NK-92 (cell line): ENCODE measurements at regions not wholly inside any gene's neighbourhood (a gene's known extent, or its start where the extent isn't known, plus 50 kb on each side); places are given as distances from the start of the nearest gene placed in this dataset.
"Not testable (repeated sequence)": the region's sequence is repeated elsewhere in the genome, so short reads cannot be mapped to it uniquely, and the experiment has no call there.

Experiments
- DNase-seq: peaks from one replicate; lab custom pipeline; 2025; ENCODE audit not compliant: unreplicated experiment; lab: John Stamatoyannopoulos, UW

DNA sequence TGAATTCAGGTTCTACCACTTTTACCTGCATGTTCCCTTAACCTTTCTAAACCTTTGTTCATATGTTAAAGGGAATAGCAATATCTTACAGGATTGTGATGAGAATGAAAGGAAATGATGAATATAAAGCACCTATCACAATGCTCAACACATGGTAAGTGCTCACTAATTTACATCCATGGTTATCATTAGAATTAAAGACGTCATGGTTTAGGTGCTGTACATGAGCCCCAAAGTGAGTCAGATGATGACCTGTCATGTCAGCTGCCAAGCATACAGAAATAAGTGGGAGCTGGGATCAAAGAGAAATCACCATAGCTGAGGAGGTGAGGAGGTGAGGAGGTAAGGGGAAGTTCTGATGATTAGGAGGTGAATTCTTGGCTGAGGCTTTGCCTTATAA lies 135.9 kb upstream of the ATP2B1 start:
- DNase-seq = no peak

DNA sequence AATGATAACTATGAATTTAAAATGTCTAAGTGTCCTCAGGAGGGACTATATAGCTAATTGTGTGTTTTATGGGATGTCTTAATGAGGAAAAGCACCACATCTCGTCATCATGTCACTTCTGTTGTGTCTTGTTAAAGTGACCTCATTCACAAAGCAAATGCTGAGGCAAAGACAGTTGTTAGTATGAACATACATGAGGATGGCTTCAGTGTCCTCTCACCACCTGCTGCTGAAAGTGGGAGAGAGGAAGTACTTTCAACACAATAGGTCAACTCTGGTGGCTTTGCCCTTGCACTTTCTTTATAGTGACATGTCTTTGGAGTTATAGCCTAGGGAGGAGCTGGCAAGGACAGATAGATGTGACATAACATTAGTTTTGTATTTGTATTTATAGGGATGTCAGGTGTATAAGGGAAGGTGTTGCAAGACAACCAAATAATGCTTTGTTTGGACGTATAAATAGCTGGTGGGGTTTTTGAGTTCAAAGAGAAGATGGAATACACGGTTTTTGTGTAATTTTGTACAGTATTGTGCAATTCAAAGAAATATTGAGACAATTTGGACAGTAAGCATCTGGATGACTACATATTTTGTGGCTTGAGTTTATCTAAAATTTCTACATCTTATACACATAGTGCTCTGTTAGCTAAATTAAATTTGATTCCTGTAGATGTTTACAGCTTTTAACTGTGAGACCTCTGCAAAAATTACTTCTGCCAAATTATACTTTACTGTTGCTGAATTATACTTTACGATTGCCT lies 131.7 kb upstream of the ATP2B1 start:
- no peak for DNase-seq

DNA sequence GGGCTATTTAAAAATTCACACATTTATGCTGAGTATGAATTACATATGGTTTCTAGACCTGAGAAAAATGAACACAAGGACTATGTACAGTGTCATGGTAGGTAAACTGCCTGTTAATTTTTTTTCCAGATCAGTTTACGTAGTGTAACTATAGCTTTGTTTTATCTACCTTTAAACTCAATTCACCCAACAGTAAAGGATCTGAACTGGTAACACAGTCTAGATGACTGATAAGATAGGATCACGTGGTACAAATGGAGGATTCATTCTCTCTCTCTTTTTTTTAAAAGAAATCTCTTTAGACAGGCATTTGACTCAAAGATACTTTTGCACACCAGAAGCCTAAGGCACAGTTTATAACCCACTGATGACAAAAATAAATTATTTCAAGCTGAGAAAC lies 130.8 kb upstream of the ATP2B1 start:
- DNase-seq = no peak

- no peak for DNase-seq
Measured at GRCh38 chr12:89838833-89839232, 130.2 kb upstream of the ATP2B1 start.

DNA sequence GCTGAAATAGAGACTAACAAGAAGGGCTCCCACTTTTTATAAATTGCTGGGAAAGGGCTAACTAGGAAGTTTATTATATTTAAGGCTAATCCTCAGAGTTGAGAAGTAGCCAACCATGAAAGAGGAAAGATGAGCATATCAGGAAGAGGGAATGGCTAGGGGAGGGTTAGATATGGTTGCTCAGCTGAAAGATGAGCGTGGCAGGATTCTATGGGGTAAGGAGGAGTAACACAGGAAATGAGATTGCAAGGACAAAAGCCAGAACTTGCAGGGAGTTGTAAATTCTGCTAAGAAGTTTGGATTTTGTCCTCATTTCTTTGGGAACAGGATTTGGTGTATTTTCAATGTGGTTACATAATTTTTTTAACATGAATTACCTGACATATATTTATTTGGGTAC lies 127.4 kb upstream of the ATP2B1 start:
- DNase-seq = no peak

GRCh38 chr12:89834676-89835075 lies 126.0 kb upstream of the ATP2B1 start:
- no peak for DNase-seq

DNA sequence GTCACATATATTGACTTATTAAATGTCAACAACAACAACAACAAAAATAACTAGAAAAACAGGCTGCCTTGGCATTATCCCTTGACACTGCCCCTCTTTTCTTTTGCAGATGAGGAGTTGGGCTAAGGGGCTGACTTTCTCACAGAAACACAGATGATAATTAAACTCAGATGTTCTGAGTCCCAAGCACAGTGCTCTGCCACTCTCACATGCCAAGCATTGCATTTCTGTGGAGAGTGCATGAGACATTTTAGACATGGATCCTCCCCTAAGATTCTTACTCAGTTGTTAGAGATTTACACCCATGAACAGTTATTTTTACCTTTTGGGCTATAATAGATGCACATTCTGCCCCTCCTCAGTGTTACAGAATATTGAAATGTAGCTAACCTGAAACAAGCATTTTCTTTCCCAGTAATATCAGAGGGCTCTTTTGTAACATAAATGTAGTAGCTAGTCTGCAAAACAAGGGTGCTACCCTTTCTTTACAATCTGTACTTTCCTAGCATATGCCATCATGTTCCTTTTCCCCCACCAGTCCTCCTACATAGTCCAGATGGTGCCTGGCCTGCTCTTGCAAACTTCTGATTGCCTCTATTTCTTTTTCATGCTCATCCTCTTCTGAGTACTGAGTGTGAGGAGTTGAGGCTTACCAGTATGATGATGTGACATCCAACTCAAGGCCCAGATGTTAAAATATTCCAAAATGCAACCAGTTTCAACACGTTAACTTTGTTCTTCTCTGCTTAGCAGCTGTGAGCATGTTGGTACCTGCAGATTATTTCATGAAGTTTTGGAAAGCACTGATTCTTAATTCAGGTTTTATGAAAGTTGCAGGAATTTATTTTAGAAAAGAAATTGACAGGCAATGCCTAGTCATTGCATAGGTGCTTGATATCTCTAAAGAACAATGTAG lies 125.0 kb upstream of the ATP2B1 start:
- DNase-seq = no peak

DNA sequence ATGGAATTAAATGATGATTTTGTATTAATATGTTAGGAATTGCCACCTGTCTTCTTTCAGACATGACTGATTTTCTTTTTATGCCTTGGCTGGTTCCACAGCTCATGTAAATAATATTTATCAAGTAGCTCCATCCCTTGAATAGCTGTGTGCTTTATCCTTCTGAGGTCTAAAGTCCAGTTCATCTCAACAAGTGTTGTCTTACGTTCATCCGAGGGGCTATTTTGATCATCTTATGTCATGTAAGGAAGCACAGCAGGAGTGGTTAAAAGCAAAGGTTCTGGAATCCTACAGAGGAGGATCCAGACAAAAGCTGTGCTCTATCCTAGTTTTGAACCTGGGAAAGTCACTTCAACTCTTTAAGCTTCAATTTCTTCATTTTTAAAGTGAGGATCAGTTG lies 123.7 kb upstream of the ATP2B1 start:
- DNase-seq = no peak

- no peak for DNase-seq
Measured at GRCh38 chr12:89831310-89832095, 122.9 kb upstream of the ATP2B1 start.

DNA sequence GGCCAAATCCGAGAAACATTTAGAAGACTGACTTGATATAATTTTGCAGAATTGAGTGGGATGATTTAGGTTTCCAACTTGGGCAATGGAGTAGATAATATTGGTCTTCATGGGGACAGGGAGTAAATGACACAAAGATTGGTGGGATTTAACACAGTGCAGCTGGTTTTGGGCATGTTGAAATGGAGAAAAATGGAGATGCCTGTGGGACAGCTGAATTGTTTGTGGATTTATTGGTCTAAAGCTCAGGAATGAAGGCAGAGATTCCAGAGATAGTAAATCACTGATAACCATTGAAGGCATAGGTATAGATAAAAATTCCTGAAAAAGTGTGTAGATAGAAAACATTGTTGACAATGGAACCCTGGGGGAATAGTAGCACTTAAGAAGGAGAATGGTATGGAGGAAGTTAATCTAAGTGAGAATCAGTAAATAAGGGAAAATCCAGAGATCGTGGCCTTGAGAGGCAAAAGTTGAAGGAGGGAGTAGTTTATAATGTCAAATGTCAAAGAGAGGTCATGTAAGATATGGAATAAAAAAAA lies 120.9 kb upstream of the ATP2B1 start:
- DNase-seq = no peak

- no peak for DNase-seq
Measured at GRCh38 chr12:89828575-89828974, 119.9 kb upstream of the ATP2B1 start.

DNA sequence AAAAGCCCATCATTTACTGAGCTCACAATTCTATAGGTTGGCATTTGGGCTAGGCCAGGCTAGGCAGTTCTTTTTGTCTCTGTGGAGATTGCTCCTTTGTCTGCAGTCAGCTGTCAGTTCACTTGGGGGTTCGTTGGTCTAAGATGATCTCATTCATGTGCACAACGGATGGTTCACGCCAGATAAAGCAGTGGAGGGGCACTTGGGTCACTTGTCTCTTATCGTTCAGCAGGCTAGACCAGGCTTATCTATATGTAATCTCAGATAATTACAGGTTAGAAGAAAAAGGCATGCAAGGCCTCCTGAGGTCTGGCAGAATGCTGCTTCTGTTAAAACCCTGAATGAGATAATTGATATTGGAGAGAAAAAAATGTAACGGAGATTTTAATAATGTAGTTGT lies 119.0 kb upstream of the ATP2B1 start:
- no peak for DNase-seq

GRCh38 chr12:89826468-89826867 lies 117.8 kb upstream of the ATP2B1 start:
- no peak for DNase-seq

DNA sequence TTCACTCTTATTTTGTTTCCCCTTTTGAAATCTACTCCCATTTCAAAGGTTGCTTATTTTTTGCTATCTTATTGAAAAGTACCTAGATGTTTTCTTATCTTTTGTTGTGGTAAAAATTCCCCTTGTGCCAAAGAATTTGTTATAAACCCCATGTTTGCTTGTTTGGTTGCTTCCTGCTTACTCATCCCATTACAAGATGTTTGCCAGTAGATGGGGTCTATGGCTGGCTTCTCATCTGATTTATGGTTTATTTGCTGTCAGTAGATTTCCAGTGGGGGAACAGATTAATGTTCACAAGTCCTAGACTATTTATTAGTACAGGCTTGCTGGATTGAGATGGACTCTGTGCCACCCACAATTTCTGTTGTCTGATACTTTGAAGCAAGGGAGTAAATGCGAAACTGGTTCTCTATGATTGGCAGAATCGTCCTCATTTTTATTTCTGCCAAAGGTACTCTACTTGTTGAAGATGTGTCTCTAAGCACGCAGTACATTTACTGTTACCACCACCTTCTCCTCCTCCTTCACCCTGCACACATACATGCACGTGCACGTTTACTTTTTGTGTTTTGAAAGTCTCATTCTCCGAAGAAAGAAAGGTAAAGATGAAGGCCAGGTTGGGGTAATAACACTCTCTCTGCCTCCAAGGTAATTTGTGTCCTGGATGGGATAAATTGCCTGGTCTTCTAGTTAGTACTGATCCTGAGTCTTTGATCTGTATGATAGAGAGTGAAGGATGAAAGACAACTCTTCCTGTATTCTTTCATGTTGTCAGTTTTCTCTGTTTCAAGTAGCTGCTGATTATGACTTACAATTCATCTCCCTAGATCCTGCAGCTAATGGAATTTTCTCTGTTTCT lies 117.2 kb upstream of the ATP2B1 start:
- DNase-seq = no peak

DNA sequence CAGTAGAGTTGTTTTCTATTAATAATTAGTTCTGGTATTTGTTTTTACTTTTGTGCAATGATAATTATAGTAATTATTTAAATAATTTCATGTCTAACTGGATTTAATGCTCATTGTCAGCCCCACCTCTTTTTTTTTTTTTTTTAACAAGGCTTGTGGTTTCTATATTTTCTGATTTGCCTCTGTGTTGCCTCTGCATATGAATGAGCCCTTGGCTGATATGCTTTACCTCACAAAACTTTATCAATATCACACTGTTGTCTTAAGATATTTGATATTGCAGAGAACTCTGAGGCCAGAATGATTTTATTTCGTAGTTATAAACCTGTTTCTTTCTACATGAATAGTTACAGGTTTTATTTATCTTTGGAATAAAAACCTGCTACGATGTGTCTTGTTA lies 116.2 kb upstream of the ATP2B1 start:
- no peak for DNase-seq

- not testable (repeated sequence) for DNase-seq
Measured at GRCh38 chr12:89822992-89823391, 114.4 kb upstream of the ATP2B1 start.

GRCh38 chr12:89821896-89822295 lies 113.3 kb upstream of the ATP2B1 start:
- no peak for DNase-seq

- no peak for DNase-seq
Measured at GRCh38 chr12:89817501-89818226, 109.0 kb upstream of the ATP2B1 start.

GRCh38 chr12:89815225-89815624 lies 106.6 kb upstream of the ATP2B1 start:
- no peak for DNase-seq

DNA sequence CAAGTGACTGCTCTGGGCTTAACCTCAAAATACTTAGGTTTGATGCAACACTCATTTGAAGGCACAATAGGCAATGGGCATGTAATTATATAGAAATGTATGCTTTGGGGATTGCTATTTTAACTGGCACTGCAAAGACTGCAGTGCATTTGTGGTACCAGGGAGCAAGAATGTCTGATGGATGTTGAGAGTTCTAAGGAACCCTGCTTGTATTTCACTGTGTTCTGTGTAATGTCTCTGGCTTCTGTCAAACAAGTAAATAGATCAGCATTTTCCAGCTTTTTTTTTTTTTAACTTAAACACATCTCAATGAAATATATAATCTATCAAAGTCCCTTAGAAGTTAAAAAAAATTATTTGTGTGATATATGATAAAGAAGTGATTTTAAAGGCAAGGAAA lies 94.8 kb upstream of the ATP2B1 start:
- DNase-seq = no peak
